H7 (cell line): ENCODE measurements at regions not wholly inside any gene's neighbourhood (a gene's known extent, or its start where the extent isn't known, plus 50 kb on each side); places are given as distances from the start of the nearest gene placed in this dataset.
"Not testable (repeated sequence)": the region's sequence is repeated elsewhere in the genome, so short reads cannot be mapped to it uniquely, and the experiment has no call there.

ENCODE experiments used
- DNase-seq: peaks from one replicate; pipeline ENCODE4 v3.0.0; 2012
- H3K27me3 ChIP-seq: 2 replicates; pipeline ENCODE4 v1.6.0; 2011; ENCODE audit warnings: mild to moderate bottlenecking, low read length; ENCODE audit not compliant: control insufficient read depth, insufficient read depth
- H3K36me3 ChIP-seq: replicated peaks from 2 replicates; pipeline ENCODE4 v1.5.1; 2011; ENCODE audit warnings: low read length; ENCODE audit not compliant: control insufficient read depth, insufficient read depth
- H3K4me3 ChIP-seq: 2 replicates; pipeline ENCODE4 v1.5.1; 2011; ENCODE audit warnings: low read depth, mild to moderate bottlenecking, control low read depth, low read length, moderate library complexity; ENCODE audit not compliant: insufficient read depth

DNA sequence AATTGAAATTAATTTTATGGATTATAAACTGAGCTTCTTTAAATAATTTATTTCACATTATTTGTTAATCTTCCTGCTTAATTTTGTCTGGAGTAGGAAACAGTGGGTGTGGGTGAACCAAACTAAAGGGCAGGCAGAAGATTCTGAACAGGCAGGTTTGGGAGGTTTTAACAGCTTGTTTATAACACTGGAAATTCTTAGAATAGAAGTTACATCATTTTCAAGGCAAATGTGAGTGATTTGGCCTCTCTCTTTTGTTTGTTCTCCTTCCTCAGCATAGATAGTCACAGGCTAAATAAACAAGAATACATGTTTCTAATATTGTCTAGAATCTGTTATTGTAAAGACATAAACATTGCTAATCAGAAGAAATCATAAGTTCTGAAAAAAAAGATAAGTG is 970.9 kb upstream of the NUDT12 start:
- H3K36me3 ChIP-seq: no peaks in the 10 kb centered on the region
- no peak overlapping the region for H3K4me3 ChIP-seq
- no peak for DNase-seq
- H3K27me3 ChIP-seq: no peaks in the 10 kb centered on the region

- no peaks in the 10 kb centered on the region for H3K36me3 ChIP-seq
- H3K27me3 ChIP-seq: no peaks in the 10 kb centered on the region
- no peak for DNase-seq
- no peak overlapping the region for H3K4me3 ChIP-seq
These were observed 964.3 kb upstream of the NUDT12 start for GRCh38 chr5:104526866-104527265.

- Histone ChIP-seq H3K36me3 (no peaks in the 10 kb centered on the region), H3K27me3 (no peaks in the 10 kb centered on the region), H3K4me3 (no peak overlapping the region)
- no peak for DNase-seq
These were observed 951.1 kb upstream of the NUDT12 start for GRCh38 chr5:104513640-104514072.

DNA sequence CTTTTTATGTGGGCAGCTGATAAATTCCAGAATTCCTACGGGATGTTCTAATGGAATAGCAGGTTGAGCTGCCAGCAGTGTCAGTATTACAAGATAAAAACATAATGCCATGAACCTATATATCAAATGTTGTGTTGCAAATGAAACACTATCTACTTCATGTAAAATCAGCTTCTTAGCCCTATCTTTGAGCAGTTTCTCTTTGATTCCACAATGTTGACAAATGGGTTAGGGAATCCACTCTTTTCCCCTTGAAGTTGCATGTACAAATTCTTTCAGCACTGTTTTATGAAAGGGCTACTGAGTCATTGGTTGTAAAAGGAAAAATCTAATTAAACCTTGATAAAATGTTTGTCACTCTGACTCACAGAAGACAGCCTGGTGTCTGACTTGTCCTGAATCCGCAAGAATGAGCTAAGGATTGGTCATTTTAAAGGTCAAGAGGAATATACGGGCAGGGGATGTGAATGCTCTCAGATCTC is 950.6 kb upstream of the NUDT12 start:
- no peak overlapping the region for H3K4me3 ChIP-seq
- no peaks in the 10 kb centered on the region for H3K27me3 ChIP-seq
- H3K36me3 ChIP-seq: no peaks in the 10 kb centered on the region
- DNase-seq: no peak

GRCh38 chr5:104512063-104512825 is 949.7 kb upstream of the NUDT12 start:
- H3K27me3 ChIP-seq: no peaks in the 10 kb centered on the region
- H3K36me3 ChIP-seq: no peaks in the 10 kb centered on the region
- no peak for DNase-seq
- H3K4me3 ChIP-seq: no peak overlapping the region

DNA sequence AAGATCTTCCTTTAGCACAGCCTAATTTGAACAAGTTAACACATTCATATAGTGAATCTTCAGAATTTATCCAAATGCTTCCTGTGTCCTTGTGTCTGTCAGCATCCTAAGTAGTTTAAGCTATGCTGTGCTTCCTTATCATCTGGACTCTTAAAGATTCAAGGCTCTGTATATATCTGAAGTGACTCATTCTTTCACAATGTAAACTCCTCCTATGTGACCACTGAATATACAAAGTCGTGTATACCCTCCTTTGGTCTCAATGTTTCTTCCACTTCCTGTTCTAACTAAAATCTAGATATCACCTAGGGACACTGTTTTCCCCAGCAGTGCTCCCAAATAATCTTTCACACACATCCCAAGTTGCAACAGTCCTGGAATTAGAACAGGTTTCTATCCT is 935.7 kb upstream of the NUDT12 start:
- H3K27me3 ChIP-seq: no peaks in the 10 kb centered on the region
- no peaks in the 10 kb centered on the region for H3K36me3 ChIP-seq
- H3K4me3 ChIP-seq: no peak overlapping the region
- DNase-seq: no peak

DNA sequence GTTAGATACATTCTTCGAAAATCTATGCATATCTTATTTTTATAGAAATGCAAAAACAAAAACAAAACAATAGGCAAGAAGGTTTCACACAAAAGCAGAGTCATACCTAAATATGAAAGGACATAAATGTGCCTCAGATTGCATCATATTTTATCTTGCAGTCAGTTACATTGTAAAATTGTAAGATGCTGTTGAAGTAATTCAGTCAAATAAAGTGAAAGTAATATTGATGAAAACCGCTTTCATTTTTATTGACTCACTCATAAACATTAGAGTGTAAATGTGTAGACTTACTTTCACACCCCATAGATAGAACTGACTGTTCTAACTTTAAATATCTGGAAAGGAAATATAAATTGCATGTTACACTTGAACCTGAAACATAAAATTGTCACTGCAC is 931.5 kb upstream of the NUDT12 start:
- no peaks in the 10 kb centered on the region for H3K27me3 ChIP-seq
- H3K4me3 ChIP-seq: no peak overlapping the region
- H3K36me3 ChIP-seq: no peaks in the 10 kb centered on the region
- no peak for DNase-seq

DNA sequence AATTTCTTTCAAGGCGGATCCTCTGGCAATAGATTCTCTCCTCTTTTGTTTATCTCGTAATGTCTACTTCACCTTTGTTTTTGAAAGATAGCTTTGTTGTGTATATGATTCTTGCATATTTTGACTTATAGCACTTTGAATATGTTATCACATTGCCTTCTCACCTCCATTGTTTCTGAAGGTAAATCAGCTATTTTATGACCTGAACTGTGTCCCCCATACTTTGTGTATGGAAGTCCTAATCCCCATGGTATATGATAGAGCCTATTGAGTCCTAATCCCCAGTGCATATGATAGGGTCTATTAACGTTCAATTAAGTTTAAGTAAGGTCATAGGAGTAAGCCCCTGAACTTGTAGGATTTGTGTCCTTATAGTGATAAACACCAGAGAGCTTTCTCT is 910.2 kb upstream of the NUDT12 start:
- no peak overlapping the region for H3K4me3 ChIP-seq
- DNase-seq: no peak
- no peaks in the 10 kb centered on the region for H3K36me3 ChIP-seq
- H3K27me3 ChIP-seq: no peaks in the 10 kb centered on the region

DNA sequence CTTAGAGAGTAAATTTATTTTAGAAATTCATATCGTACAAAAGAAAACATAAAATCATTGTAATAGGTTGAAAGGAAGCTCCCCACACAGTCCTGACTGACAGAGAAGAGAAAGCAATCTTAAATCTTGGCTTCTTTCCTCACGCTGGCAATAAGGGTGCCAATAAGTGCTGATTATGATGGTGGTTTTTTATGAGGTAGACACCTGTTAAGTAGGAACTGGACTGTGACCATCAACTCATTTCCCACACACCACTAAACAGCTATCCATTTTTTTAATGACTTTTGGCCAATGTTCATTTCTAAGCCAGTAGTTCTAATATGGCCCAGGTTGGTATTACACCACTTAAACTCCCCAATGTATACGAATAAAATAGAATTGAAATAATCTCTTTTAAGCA is 893.5 kb upstream of the NUDT12 start:
- Histone ChIP-seq H3K4me3 (no peak overlapping the region), H3K27me3 (no peaks in the 10 kb centered on the region), H3K36me3 (no peaks in the 10 kb centered on the region)
- no peak for DNase-seq

- no peak for DNase-seq
- Histone ChIP-seq H3K27me3 (no peaks in the 10 kb centered on the region), H3K4me3 (peak overlapping the region; percentile 1; the same call in 1 of the 2 replicates), H3K36me3 (no peaks in the 10 kb centered on the region)
These were observed 890.0 kb upstream of the NUDT12 start for GRCh38 chr5:104452550-104452949.

DNA sequence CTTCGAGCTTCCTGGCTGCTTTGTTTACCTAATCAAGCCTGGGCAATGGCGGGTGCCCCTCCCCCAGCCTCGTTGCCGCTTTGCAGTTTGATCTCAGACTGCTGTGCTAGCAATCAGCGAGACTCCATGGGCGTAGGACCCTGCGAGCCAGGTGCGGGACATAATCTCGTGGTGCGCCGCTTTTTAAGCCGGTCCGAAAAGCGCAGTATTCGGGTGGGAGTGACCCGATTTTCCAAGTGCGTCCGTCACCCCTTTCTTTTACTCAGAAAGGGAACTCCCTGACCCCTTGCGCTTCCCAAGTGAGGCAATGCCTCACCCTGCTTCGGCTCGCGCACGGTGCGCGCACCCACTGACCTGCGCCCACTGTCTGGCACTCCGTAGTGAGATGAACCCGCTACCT is 889.3 kb upstream of the NUDT12 start:
- not testable (repeated sequence) for DNase-seq, H3K36me3 ChIP-seq, H3K27me3 ChIP-seq
- peak overlapping the region; percentile 38 for H3K4me3 ChIP-seq

- no peaks in the 10 kb centered on the region for H3K36me3 ChIP-seq
- H3K4me3 ChIP-seq: no peak overlapping the region
- H3K27me3 ChIP-seq: no peaks in the 10 kb centered on the region
- no peak for DNase-seq
These were observed 882.1 kb upstream of the NUDT12 start for GRCh38 chr5:104444656-104445055.

DNA sequence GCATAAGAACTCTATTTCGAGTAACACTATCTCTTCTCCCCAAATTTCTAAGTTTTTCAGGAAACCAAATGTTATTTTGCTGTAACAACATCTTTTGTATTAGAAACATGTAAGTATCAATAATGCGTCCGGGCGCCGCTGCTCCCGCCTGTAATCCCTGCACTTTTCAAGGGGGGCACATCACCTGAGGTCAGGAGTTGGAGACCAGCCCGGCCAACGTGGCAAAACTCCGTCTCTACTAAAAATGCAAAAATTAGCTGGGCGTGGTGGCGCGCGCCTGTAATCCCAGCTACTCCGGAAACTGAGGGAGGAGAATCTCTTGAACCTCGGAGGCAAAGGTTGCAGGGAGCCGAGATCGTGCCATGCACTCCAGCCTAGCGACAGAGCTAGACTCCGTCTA is 881.1 kb upstream of the NUDT12 start:
- Histone ChIP-seq H3K36me3 (no peaks in the 10 kb centered on the region), H3K27me3 (no peaks in the 10 kb centered on the region), H3K4me3 (no peak overlapping the region)
- no peak for DNase-seq

GRCh38 chr5:104431981-104432380 is 869.4 kb upstream of the NUDT12 start:
- Histone ChIP-seq H3K27me3 (no peaks in the 10 kb centered on the region), H3K36me3 (no peaks in the 10 kb centered on the region), H3K4me3 (no peak overlapping the region)
- DNase-seq: no peak

GRCh38 chr5:104431002-104431620 is 868.5 kb upstream of the NUDT12 start:
- Histone ChIP-seq H3K36me3 (no peaks in the 10 kb centered on the region), H3K27me3 (no peaks in the 10 kb centered on the region), H3K4me3 (no peak overlapping the region)
- no peak for DNase-seq
